Fibroblast of lung (primary cell): ENCODE measurements at regions not wholly inside any gene's neighbourhood (a gene's known extent, or its start where the extent isn't known, plus 50 kb on each side); places are given as distances from the start of the nearest gene placed in this dataset.

Experiments
- CTCF ChIP-seq, 2 donors: IDR thresholded peaks in 1 of 2; conservative IDR thresholded peaks in 1 of 2; 1 replicate in 1 of 2; 2 replicates in 1 of 2; pipeline ENCODE4 v1.5.1; 2011 to 2012; ENCODE audit warnings: low read length in 2 of 2, control low read depth in 1 of 2, inconsistent platforms in 1 of 2, low read depth in 1 of 2, mild to moderate bottlenecking in 1 of 2
- EZH2 ChIP-seq: IDR thresholded peaks from 2 replicates; pipeline ENCODE4 v1.5.1; 2012; ENCODE audit warnings: low read length, control low read depth, mild to moderate bottlenecking; ENCODE audit errors: missing control alignments

GRCh38 chr22:48577014-48577690, 1250.5 kb downstream of the BRD1 start:
- TF ChIP-seq CTCF (conservative IDR thresholded peaks at IDR 0.05 in 1 of 2, IDR thresholded peaks at IDR 0.05 in 1 of 2; ENCODE audit: low read depth in 1 of 2, low read length in 2 of 2) = no peak
- TF ChIP-seq EZH2 = no peak
